Fibroblast of skin of right quadriceps (primary cell): ENCODE measurements at regions not wholly inside any gene's neighbourhood (a gene's known extent, or its start where the extent isn't known, plus 50 kb on each side); places are given as distances from the start of the nearest gene placed in this dataset.

Experiments used
- DNase-seq: peaks from one replicate; pipeline ENCODE4 v3.0.0-alpha.2; 2013

DNA sequence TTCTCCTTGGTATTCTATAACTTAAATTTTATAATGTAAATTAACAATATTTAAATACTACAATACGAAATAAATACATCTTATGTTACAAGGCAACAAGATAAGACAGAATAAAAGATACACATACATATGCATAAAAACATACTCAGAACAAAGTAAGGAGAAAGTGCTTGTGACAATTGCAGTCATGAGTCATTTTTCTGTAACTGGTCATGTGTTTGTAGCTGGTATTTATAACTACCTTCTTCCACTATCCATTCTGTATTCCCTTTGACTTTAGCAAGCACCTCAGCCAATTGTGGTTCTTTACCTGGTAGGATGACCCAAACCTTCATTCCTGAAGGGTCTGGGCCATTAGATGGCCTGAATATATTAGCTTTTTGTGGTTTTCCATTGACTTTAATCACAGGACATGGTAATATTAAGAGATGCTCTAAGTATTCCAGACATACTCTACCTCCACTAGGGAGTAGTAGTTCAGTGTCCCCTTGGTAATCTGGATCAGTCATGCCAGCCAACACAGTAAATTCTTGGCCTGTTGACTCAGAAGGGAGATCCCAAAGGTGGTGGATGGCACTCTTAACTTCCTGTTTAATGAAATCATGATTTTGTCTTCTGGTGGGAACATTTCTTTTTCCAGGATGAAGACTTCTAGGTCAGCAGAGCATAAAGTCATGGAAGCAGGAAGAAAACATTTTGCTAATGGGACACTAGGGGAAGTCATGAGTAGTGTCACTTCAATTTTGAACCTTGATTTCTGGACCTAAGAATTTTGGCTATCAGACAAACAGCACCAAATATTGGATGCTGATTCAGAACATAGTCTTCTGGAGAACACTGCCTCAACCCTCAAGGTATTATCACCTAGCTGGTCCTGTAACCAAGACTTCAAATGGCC, 733.7 kb upstream of the IGFBP3 start:
- DNase-seq = no peak

DNA sequence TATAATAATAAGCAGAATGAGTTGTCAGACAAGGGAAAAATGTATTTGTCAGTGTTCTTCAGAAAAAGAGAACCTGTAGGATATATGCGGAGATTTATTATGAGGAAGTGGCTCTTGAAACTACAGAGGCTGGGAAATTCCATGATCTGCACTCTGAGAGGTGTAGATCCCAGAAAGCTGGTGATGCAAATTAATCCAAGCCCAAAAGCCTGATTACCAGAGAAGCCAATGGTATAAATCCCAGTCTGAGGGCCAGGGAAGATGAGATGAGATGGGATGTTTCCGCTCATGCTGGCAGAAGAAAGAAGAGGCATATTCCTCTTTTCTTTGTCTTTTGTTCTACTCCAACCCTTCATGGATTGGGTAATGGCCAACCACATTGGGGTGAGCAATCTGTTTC, 732.8 kb upstream of the IGFBP3 start:
- no peak for DNase-seq

DNA sequence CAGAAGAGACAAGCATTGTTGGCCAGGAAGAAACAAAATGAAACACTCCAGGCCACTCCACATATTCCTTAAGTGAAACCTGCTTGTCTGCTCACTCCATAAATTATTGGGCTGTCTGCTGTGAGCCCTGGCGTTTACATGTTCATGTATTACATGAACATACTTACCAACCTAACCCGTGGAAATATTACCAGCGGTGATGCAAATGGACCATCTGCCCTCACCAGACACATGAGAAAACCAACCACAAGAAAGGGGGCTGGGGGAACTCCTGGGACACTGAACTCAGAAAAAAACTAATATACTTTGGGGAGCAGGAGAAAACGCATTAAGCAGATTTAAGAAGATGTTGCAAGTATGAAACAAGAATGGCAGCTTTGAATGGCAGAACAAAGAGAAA, 731.2 kb upstream of the IGFBP3 start:
- DNase-seq = no peak

DNA sequence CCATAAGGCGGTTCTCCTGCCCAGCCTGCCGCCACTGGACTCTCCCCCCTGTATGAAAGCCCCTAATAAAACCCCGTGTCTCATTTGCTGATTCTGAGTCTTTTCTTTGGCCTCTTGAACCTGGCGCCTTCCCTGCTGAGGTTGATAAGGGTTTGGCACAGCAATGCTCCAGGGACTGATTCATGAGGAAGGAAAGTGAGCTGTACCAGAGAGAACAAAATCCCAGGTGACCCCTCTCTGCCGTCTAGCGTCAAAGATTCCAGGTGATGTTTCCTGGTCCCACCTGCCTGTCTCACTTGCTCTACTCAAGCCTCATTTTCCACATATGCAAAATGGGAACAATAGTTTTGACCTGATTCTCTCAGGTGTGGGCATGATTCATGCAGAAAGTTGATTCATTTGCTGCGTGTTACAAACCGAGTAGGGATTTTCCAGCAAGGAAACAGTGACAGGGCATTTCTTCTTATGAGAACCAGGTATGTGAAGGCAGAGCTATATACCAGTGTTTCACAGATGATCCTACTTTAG, 730.6 kb upstream of the IGFBP3 start:
- DNase-seq = no peak

DNA sequence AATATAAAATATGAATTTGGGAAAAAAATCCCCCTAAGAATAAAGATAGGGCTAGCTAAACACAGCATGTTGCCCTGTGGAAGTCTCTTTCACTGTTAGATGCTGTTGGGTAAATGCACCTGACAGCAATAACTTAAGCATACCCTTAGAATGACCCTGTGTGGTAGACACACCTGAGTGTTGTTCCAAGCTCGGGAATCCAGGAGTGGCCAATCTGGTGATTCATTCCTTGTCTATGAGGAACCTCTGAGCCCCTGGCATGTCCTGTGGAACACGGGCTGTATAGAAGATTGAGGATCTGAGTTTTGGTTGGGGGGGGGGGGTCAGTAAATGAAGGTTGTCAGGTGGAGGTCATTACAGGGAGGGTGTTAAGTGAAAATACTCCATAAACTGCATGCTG, 730.0 kb upstream of the IGFBP3 start:
- DNase-seq = no peak

DNA sequence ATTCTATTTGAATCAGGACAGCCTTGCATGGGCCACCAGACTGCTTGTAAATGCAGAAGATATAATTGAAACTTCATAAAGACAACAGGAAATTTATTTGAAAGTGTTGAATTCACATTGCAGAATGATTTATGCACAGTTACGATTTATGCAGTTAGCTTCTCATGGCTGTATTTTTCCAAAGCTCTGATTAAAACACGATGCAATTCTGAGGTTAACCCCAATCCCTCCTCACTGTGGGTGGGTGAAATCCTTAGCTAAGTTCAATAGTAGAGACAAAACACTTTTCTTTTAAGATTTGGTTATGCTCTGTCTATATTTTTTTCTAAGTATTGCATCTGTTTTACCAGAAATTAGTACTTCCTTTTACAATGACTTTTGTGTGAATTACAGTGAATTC, 728.8 kb upstream of the IGFBP3 start:
- peak; percentile 81 for DNase-seq

DNA sequence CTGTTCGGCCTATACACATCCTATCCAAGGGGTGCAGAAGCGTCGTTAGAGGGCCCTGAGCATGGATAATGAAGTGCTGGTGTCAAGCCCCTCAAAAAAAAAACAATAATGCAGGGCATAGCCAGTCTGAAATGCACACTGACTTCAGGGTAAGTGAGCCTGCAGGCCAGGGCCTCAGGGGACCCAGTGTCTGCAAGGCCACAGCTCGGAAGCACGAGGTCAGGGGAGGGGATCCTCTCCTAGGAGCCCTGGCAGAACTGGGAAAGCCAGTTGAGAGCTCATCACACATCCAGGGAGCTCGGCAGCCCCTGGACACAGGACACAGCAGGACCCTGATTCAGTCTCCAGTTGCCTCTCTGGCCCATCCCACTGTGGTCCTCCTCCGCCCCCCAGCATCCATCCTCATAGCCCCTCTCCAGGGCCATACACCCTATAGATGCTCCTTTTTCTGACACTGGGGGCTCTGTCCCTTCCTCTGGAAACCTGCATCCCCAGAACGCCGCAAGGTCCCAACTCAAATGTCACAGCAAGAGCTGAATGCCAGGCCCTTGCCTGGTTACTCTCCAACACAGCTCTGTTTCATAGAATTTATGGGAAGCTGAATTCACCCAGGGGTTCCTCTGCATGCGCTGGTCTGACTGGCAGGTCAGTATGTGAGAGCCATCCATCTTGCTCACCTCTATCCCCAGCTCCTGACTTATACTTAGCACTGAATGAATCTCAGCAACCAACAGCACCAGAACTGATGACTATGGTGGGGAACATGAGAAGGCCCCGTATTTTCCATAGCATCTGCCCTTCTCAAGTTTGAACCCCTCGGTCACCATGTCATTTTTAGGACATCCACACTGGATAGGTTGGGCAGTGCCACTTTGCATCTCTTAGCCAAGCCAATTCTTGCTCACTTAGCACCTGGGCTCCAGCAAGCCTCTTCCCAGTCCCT, 717.0 kb upstream of the IGFBP3 start:
- DNase-seq = no peak

DNA sequence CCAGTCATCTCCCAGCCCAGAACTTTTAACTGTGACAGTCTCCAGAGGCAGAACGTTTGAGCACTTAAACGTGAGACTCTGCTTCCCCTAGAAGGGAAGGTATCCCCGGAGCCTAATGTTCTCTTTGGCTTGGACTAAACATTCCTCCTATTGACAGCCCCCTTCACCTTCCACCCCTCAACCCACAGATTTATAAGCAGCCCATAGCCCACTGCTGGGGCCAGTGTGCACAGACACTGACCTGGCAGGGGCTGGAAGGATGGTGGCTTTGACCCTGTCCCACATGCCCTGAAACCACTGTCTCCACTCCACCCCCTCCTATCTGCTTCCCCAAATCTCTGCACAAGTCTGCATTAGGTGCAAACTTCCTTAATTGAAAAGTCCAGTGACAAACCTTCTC, 715.0 kb upstream of the IGFBP3 start:
- DNase-seq = no peak

DNA sequence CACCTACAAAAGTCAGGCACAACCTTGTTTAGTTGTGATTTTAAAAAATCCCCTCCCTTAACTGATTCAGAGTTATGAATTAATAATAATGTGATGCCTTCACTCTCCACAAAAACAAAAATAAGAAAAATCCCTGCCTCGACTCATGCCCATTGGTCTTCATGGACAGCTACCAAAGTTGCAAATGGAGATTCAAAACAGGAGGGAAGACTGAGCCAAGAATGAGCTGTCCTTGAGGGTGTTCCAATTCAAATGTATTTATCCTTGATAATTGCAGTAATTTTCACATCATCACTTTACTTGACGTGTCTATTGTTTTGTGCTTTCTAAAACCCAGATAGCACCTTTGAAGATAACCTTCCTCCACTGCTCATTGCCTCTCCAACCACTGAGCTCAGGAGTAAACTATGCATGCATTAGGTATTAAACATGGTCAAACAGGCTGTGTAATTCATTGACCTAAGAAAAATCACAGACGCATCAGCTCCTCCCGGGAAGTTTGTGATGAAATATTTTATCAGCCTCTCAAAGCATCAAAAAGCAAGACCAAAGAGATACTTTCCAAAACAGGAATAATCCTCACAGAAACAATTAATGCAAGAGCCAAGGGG, 712.7 kb upstream of the IGFBP3 start:
- no peak for DNase-seq

DNA sequence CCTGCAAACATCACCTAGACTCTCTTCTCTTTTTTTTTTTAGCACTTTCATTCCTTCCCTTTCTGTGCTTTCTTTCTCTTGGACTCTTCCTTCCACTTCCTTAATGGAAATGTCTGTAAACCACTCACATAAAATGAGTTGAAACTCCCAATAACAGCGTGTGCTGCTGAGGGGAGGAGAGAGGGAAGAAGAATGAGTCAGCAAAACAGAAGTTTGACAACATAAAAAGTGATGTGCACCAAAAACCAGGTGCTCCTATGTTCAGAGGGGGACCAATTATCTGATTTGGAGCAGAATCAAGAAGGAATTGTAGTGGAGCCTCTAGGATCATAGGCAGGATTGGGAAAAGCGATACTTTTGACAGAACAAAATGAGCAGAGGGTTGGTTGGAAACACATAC, 712.1 kb upstream of the IGFBP3 start:
- DNase-seq = no peak

DNA sequence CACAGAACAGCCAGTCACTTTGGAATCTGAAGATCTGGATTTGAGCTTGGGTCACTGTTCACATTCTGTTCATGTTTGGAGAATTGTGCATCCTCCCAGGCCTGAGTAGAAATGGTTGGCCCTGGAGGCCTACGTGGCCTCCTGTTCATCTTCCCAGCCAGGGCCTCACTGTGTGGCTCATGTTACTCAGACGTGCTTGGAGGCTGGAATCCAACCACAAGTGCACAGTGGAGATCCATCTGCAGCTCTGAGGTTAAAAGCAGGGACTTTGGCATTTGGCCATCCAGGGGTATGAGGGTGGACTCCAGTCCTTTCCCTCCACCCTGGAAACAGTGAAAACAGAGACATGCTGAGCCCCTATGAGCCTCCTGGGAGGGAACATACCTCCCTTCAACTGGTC, 709.0 kb upstream of the IGFBP3 start:
- DNase-seq = peak; percentile 77

DNA sequence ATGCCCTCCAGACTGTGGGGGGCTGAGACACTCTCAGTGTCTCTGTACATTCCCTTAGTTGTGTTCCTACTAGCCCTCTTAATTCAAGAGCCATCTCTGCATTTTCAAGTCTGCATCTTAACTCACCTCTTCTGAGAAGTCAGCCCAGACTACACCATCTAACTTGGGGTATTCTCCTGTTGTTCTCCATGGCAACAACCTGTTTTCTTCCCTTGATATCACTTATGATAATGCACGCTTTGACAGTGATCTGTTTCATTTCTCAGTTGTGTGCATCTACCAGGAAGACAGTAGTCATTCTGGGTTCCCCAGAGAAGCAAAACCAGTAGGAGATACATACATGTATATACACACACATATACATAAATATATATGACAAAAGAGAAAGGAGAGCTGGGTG, 707.3 kb upstream of the IGFBP3 start:
- DNase-seq = no peak

DNA sequence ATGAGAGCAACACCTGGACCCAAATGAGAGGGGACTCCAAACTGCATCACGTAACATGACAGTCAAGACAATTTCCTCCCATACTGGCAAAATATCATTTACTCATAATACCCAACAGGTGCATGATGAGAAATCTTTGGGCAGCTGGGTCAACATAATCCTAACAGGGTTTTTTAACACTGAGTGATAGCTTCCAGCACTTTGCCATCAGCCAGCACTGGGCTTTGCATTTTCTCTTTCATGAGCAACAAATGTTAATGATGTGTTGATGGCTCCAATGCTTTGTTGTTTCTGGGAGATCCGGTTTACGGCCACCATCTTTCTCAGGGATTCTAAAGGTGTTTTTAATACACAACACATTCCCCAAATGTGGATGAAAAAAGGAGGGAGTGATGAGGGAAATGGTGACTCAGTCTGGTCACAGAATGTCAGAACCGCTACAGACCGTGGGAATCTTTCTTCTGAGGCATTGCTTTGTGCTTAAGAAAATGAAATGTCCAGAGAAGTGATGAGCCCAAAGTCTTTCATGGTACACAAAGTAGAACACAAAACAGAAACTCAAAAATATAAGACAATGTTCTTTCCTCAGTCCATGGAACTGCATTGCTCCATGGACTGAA, 705.7 kb upstream of the IGFBP3 start:
- peak; percentile 55 for DNase-seq

DNA sequence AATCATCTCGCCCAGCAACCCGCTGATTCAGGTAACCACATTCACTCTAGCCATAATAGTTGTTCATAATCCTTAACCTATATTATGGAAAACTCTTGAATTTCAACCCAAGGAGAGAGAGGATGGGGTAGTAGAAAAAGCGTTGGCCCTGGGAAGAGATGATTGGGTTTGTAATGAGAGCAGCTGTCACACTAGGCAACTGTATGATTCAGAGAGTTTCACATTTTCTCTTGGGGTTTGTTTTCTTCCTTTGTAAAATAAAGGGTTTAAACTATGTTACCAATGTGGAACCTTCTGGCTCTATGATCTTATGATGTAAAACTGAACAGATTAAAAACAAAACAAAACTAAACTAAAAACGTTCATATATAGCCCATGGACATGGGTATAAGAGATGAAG, 705.2 kb upstream of the IGFBP3 start:
- no peak for DNase-seq

DNA sequence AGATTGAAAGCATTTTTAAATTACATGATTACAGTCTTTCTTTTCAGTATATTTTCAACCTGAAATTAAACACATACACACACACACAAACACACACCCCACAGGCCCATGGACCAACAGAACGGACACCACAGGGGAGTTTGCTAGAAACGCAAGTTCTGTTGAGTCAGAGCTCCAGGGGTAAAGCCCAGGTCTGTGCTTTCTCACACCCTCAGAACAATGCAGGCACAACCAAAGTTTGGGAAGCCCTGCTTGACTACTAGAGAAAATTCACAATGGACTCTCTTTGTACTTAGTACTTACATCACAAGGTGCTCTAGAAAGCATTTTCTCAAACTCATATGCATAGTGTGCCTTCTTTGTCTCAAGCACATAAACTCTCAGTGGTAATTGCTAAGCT, 704.0 kb upstream of the IGFBP3 start:
- DNase-seq = no peak

DNA sequence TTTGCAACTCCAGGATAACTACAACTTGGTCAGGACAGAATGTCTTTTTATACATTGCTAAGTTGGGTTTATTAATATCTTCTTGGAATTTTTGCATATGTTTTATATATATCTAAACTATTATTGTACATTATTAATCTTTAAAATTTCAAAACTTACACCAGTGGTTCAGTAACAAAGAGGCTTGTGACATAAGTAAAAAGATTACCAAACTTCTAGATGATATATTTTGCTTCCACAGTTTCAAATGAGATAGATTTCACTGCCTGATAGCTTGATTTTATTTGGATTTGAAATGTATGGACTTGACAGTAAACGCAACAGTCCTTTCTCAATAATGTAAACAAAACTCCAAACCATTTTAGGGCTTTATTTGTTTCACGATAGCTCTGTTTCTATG, 701.2 kb upstream of the IGFBP3 start:
- no peak for DNase-seq

DNA sequence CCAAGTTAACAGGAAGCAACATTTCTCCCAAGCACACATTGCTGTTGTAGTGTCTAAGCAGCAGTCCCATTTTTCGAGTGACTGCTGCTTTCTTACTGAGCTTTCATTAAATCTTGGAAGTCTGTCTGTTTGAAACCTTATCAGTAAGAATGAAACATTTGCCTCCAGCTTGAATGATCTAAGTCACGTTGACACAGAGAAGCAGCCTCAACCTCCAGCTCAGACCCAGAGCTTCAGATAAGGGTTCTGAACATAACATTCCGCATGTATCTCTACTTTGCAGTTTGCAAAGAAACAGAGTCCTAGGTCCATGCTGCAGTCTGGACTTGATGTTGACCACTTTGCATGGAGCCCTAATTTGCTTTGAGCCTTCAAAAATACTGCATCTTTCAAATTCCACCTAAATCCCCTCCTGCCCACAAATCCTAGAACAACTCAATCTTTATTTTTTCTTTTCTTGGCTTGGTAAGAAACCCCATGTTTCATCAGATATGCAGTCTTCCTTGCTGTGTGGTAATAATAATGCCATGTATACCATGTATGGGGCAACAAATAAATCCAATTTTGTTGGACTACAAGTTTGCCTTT, 698.7 kb upstream of the IGFBP3 start:
- no peak for DNase-seq

DNA sequence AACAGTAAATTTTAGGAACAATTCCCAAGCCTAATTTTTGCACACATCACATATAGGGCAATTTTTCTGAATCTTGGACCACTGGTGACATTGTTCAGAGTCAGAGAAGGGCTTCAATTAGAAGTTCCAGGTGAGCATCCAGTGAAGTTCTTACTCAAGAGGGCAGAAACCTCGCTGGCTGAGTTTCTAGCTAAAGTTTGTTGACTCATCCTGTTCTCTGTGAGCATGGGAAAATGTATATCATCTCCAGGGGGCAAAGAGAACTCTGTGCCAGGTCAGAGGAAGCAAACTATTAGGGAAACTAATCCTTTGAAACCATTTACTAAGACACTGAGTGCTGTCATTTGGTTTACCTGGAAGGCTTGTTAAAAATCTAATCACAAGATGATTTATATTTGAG, 695.6 kb upstream of the IGFBP3 start:
- DNase-seq = peak; percentile 31

DNA sequence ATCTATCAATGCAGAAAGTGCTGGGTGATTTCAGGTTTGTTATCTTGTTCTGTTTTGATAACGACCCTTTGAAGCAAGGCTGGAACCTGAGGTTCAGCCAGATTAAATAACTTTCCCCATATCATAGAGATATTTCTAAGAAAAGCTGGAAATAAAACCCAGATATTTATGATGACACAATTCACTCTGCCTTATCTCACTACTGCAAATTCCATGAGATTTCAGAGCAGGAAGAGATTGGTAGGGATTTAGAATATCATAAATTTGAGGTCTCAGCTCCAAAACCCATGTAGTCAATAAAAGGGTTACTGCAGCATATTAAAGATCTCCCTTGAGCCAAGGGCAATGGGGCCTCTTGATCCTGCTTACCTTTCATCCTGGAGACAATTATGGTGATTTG, 692.5 kb upstream of the IGFBP3 start:
- DNase-seq = no peak

DNA sequence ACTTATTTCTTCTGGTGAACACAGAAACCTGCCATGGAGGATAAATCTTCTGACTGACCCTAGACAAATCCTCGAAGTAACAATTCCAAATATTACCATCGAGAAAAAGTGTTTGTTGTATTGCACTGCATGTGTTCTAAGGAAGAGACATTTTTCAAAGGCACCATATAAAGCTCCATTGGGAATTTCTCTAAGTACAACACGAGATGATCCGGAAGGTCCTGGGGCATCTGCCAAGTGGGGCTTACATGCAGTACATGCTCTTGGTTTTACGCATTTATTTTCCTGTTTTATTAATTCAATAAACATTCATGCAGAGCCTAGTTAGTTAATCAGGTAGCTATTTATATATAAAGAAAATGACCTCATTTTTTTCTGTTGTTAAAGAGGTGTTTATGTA, 692.0 kb upstream of the IGFBP3 start:
- no peak for DNase-seq

DNA sequence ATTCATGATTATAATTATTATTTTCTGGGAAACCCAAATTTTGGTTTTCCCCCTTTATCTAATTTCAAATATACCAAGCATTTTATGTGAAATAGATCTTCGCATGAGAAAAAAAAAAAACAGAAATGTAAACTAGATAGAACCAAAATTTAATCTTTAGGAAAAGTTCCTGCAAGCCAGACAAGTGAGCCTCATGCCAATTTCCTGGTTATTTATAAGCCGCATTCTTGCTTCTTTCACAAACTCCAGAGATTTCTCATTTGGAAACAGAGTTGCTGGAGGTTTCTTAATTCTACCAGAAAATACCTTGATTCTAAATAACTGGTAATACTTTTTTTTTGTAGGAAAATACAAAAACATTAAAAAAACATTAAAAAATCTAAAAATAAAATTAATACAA, 690.4 kb upstream of the IGFBP3 start:
- DNase-seq = no peak

DNA sequence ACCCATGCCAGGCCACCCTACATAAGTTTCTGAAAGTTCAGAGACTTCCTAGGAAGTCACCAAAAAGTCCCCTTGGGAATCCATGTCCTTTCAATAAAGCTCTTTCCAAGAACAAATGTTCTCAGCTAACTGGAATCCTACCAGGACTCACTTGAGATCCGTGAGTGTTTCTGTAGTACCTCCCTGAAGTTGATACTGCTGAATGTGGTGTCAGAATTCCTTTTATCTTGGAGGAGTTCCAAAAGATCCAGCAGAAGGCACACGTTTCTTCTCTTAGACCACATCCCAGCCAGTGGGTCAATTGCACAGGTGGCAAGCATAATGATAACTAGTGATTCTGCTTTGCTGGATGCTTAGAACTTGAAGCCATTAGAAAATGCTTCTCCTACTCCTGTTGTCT, 689.7 kb upstream of the IGFBP3 start:
- DNase-seq = no peak

DNA sequence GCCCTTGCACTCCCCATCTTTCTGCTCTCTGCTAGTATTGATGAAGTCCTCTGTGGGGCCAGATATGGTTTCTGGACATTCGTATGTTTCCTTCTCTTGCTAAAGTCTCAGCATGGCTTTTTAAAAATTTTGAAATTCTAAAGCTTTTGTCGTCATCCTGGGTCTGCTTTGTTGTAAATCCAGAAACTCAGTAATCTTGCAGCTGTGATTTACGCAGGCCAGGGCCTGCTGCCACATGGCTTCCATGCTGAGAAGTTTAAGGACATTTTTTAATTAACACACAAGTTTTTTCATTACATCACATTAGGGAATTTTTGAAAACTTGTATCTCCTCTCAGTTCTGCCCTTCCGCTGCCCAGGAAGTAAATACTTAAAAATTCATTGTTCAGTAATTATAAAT, 686.1 kb upstream of the IGFBP3 start:
- no peak for DNase-seq
